ENCODE measurements at regions not wholly inside any gene's neighbourhood (a gene's known extent, or its start where the extent isn't known, plus 50 kb on each side); places are given as distances from the start of the nearest gene placed in this dataset.

DNA sequence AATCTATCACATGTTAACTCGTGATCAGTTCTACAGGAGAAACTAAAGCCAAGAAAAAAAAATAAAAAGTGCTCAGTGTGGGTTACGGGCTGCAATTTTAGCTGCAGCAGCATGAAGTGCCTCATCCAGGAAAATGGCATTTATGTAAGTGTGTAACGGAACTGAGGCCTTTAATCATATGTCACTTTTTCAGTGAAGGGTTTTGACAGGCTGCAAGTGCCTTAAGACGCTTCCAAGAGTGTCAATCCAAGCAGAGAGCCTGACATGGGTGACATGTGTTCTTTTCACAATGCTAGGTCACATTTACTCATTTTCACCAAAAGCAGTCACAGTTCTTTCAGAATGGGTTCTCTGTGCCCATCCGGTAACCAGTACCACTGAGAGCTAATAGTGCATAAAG lies 604.6 kb downstream of the RAB28 start:
- TF ChIP-seq, protein P1, sequence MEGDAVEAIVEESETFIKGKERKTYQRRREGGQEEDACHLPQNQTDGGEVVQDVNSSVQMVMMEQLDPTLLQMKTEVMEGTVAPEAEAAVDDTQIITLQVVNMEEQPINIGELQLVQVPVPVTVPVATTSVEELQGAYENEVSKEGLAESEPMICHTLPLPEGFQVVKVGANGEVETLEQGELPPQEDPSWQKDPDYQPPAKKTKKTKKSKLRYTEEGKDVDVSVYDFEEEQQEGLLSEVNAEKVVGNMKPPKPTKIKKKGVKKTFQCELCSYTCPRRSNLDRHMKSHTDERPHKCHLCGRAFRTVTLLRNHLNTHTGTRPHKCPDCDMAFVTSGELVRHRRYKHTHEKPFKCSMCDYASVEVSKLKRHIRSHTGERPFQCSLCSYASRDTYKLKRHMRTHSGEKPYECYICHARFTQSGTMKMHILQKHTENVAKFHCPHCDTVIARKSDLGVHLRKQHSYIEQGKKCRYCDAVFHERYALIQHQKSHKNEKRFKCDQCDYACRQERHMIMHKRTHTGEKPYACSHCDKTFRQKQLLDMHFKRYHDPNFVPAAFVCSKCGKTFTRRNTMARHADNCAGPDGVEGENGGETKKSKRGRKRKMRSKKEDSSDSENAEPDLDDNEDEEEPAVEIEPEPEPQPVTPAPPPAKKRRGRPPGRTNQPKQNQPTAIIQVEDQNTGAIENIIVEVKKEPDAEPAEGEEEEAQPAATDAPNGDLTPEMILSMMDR (IDR thresholded peaks at IDR 0.05) = no peak
- no peak for TF ChIP-seq POLR2A (IDR thresholded peaks at IDR 0.05)
